ENCODE measurements at regions not wholly inside any gene's neighbourhood (a gene's known extent, or its start where the extent isn't known, plus 50 kb on each side); places are given as distances from the start of the nearest gene placed in this dataset.

- intact Hi-C loops (cut with micrococcal nuclease; ENCODE audit: unreplicated experiment), result no loop called here
- Histone ChIP-seq H3K27ac (no peak overlapping the region), H3K36me3 (ENCODE audit: low read depth) (no peaks in the 10 kb centered on the region), H3K27me3 (ENCODE audit: insufficient read depth, low read depth) (no peaks in the 10 kb centered on the region), H4K20me1 (ENCODE audit: insufficient read depth) (no peaks in the 10 kb centered on the region), H3K79me2 (ENCODE audit: low read depth) (no peaks in the 10 kb centered on the region), H3K4me2 (no peak overlapping the region), H3K9me3 (ENCODE audit: insufficient read depth, low read depth) (no peaks in the 10 kb centered on the region), H3F3A (ENCODE audit: insufficient read depth, low read depth) (no peaks in the 10 kb centered on the region), H2AFZ (no peak overlapping the region), H3K4me3 (no peak overlapping the region), H3K4me1 (replicated peaks; ENCODE audit: insufficient read depth) (no peaks in the 10 kb centered on the region), H3K9me2 (ENCODE audit: insufficient read depth) (no peaks in the 10 kb centered on the region)
- ChIA-PET CTCF (no interaction called here), POLR2A (ENCODE audit: unreplicated experiment) (no interaction called here)
- TF ChIP-seq CTCF (conservative IDR thresholded peaks at IDR 0.05) (no peak), EZH2 (IDR thresholded peaks at IDR 0.05; ENCODE audit: low read depth) (no peak)
- DNase-seq, result no peak
- no TSS peak for BruUV-seq (replicated peaks)
Observed at GRCh38 chr3:144084929-144085328, 113.3 kb downstream of the DIPK2A start.

DNA sequence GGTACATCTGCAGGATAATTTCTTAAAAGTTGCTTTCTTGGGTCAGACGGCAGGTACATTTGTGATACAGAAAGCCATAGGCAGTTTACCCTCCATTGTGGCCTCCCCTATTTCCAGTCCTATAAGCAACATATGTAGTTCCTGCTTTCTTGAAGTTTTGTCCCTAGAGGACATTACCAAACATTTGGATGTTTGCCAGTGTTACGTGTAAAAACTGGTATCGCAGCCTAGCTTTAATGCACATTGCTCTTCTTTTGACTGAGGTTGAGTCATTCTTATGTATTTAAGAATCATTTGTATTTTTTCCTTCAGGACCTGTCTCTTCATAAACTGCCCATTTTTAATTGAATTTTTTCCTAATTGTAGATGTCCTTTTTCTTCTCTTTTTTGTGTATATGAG is 114.3 kb downstream of the DIPK2A start:
- no peaks in the 10 kb centered on the region for H3K9me2 ChIP-seq (ENCODE audit: insufficient read depth)
- intact Hi-C loops (cut with micrococcal nuclease; ENCODE audit: unreplicated experiment), result no loop called here
- ChIA-PET CTCF (no interaction called here), POLR2A (ENCODE audit: unreplicated experiment) (no interaction called here)
- H3K9me3 ChIP-seq (ENCODE audit: insufficient read depth, low read depth), result no peaks in the 10 kb centered on the region
- H3K4me1 ChIP-seq (replicated peaks; ENCODE audit: insufficient read depth), result no peaks in the 10 kb centered on the region
- no peak overlapping the region for H3K4me3 ChIP-seq
- H3K36me3 ChIP-seq (ENCODE audit: low read depth), result no peaks in the 10 kb centered on the region
- TF ChIP-seq EZH2 (IDR thresholded peaks at IDR 0.05; ENCODE audit: low read depth) (no peak), CTCF (conservative IDR thresholded peaks at IDR 0.05) (no peak)
- H4K20me1 ChIP-seq (ENCODE audit: insufficient read depth), result no peaks in the 10 kb centered on the region
- no peaks in the 10 kb centered on the region for H3F3A ChIP-seq (ENCODE audit: insufficient read depth, low read depth)
- no peaks in the 10 kb centered on the region for H3K27me3 ChIP-seq (ENCODE audit: insufficient read depth, low read depth)
- H3K4me2 ChIP-seq, result no peak overlapping the region
- no TSS peak for BruUV-seq (replicated peaks)
- no peak for DNase-seq
- no peaks in the 10 kb centered on the region for H3K79me2 ChIP-seq (ENCODE audit: low read depth)
- no peak overlapping the region for H3K27ac ChIP-seq
- no peak overlapping the region for H2AFZ ChIP-seq

- no peaks in the 10 kb centered on the region for H3F3A ChIP-seq (ENCODE audit: insufficient read depth, low read depth)
- H2AFZ ChIP-seq, result no peak overlapping the region
- ChIA-PET CTCF (no interaction called here), POLR2A (ENCODE audit: unreplicated experiment) (no interaction called here)
- no TSS peak for BruUV-seq (replicated peaks)
- H3K9me2 ChIP-seq (ENCODE audit: insufficient read depth), result no peaks in the 10 kb centered on the region
- H3K4me1 ChIP-seq (replicated peaks; ENCODE audit: insufficient read depth), result 0 out of 2 replicates have a peak, but pooled peaks cover 6% of the 10 kb centered on the region
- H3K79me2 ChIP-seq (ENCODE audit: low read depth), result no peaks in the 10 kb centered on the region
- no peaks in the 10 kb centered on the region for H3K27me3 ChIP-seq (ENCODE audit: insufficient read depth, low read depth)
- no peak overlapping the region for H3K27ac ChIP-seq
- no peaks in the 10 kb centered on the region for H3K36me3 ChIP-seq (ENCODE audit: low read depth)
- intact Hi-C loops (cut with micrococcal nuclease; ENCODE audit: unreplicated experiment), result no loop called here
- no peaks in the 10 kb centered on the region for H3K9me3 ChIP-seq (ENCODE audit: insufficient read depth, low read depth)
- no peak overlapping the region for H3K4me3 ChIP-seq
- DNase-seq, result no peak
- H3K4me2 ChIP-seq, result no peak overlapping the region
- H4K20me1 ChIP-seq (ENCODE audit: insufficient read depth), result no peaks in the 10 kb centered on the region
- TF ChIP-seq EZH2 (IDR thresholded peaks at IDR 0.05; ENCODE audit: low read depth) (no peak), CTCF (conservative IDR thresholded peaks at IDR 0.05) (no peak)
Observed at GRCh38 chr3:144096016-144096415, 124.4 kb downstream of the DIPK2A start.

All from PC-9 (cell line).